Hepatocyte (in vitro differentiated cells): ENCODE measurements at regions not wholly inside any gene's neighbourhood (a gene's known extent, or its start where the extent isn't known, plus 50 kb on each side); places are given as distances from the start of the nearest gene placed in this dataset.
A peak's percentile ranks its signal among the peaks of the same experiment; 100 is the strongest.

ENCODE experiments used
- DNase-seq: peaks from one replicate; pipeline ENCODE4 v3.0.0-alpha.2; 2016; ENCODE audit warnings: low spot score
- H2AFZ ChIP-seq: fragments of 200-600 bp; sonication (generic); 2 replicates; pipeline ENCODE4 v1.6.0; 2016; ENCODE audit warnings: antibody characterized with exemption, mild to moderate bottlenecking
- H3K27ac ChIP-seq: fragments of 200-600 bp; sonication (generic); 2 replicates; pipeline ENCODE4 v1.5.1; 2016; ENCODE audit warnings: mild to moderate bottlenecking
- H3K27me3 ChIP-seq: fragments of 200-600 bp; sonication (generic); 2 replicates; pipeline ENCODE4 v1.6.1; 2016
- H3K36me3 ChIP-seq: fragments of 200-600 bp; sonication (generic); replicated peaks from 2 replicates; pipeline ENCODE4 v1.5.1; 2016; ENCODE audit warnings: low read depth; ENCODE audit not compliant: insufficient read depth
- H3K4me1 ChIP-seq: fragments of 200-600 bp; sonication (generic); 2 replicates; pipeline ENCODE4 v1.5.1; 2016; ENCODE audit warnings: mild to moderate bottlenecking, moderate library complexity; ENCODE audit not compliant: insufficient read depth
- H3K4me2 ChIP-seq: fragments of 200-600 bp; sonication (generic); 2 replicates; pipeline ENCODE4 v1.6.0; 2016
- H3K4me3 ChIP-seq: fragments of 200-600 bp; sonication (generic); 2 replicates; pipeline ENCODE4 v1.5.1; 2016; ENCODE audit warnings: mild to moderate bottlenecking
- H3K79me2 ChIP-seq: fragments of 200-600 bp; sonication (generic); 2 replicates; pipeline ENCODE4 v1.6.0; 2017; ENCODE audit warnings: mild to moderate bottlenecking
- H3K9me2 ChIP-seq: fragments of 200-600 bp; sonication (generic); replicated peaks from 2 replicates; pipeline ENCODE4 v1.6.0; 2017; ENCODE audit warnings: mild to moderate bottlenecking; ENCODE audit not compliant: insufficient read depth
- H3K9me3 ChIP-seq: fragments of 200-600 bp; sonication (generic); 2 replicates; pipeline ENCODE4 v1.5.1; 2016; ENCODE audit warnings: low read depth, mild to moderate bottlenecking
- H4K20me1 ChIP-seq: fragments of 200-600 bp; sonication (generic); 2 replicates; pipeline ENCODE4 v1.6.0; 2016; ENCODE audit warnings: mild to moderate bottlenecking; ENCODE audit not compliant: insufficient read depth, poor library complexity, severe bottlenecking
- EZH2 ChIP-seq: fragments of 200-600 bp; sonication (generic); IDR thresholded peaks from 2 replicates; pipeline ENCODE4 v1.6.1; 2016; ENCODE audit warnings: antibody characterized with exemption, mild to moderate bottlenecking, borderline replicate concordance
- EZH2phosphoT487 ChIP-seq: fragments of 200-600 bp; sonication (generic); IDR thresholded peaks from one replicate; pipeline ENCODE4 v1.6.1; 2018; ENCODE audit warnings: antibody characterized with exemption, mild to moderate bottlenecking, low read depth, moderate library complexity; ENCODE audit not compliant: unreplicated experiment, severe bottlenecking
- WGBS: methylation state at CpG from one replicate; pipeline ENCODE4 v1.1.6; 2016; ENCODE audit warnings: low lambda C conversion rate; ENCODE audit errors: missing lambda C conversion rate; 5-methylcytosine and 5-hydroxymethylcytosine counted together
- TF ChIP-seq, protein P1 (sequence below): fragments of 200-600 bp; sonication (generic); IDR thresholded peaks from 2 replicates; pipeline ENCODE4 v1.5.1; 2016; ENCODE audit warnings: antibody characterized with exemption, mild to moderate bottlenecking; ENCODE audit not compliant: poor library complexity

DNA sequence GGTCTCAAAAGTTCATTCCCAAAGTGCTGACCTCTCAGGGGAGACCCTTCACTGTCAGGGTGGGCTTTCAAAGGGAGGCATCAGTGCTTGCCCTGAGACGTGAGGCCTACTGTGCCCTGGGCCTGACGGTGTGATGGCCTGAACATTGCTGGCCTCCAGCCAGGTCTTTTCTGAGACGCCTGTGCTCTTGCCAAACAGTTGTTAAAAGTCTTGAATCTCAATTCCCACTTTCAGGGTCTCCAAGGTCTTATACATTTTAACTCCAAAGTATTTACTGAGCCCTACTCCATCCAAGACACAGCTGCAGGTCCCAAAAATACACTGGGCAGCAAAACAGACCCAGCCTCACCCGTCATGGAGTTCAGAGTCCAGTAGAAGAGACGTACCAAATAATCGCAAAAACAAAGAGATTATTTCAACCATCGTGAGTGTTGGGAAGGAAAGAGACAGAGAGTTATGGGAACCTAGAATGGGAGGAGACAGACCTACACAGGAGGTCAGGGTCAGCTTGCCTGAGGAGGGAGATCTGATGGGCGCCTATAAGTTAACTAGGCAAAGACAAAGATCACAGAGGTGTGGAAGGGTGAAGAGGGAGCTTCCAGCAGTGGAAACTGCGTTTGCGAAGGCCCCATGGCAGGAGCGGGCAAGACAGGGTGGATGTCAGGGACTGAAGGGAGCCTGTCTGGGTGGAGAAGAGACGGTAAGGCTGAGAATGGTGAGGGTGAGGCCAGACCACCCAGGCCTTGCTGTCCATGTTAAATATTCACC, 446.3 kb downstream of the PREX1 start:
- TF ChIP-seq, protein P1, sequence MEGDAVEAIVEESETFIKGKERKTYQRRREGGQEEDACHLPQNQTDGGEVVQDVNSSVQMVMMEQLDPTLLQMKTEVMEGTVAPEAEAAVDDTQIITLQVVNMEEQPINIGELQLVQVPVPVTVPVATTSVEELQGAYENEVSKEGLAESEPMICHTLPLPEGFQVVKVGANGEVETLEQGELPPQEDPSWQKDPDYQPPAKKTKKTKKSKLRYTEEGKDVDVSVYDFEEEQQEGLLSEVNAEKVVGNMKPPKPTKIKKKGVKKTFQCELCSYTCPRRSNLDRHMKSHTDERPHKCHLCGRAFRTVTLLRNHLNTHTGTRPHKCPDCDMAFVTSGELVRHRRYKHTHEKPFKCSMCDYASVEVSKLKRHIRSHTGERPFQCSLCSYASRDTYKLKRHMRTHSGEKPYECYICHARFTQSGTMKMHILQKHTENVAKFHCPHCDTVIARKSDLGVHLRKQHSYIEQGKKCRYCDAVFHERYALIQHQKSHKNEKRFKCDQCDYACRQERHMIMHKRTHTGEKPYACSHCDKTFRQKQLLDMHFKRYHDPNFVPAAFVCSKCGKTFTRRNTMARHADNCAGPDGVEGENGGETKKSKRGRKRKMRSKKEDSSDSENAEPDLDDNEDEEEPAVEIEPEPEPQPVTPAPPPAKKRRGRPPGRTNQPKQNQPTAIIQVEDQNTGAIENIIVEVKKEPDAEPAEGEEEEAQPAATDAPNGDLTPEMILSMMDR, result no peak
- TF ChIP-seq EZH2 (no peak), EZH2phosphoT487 (no peak)
- peaks cover 12% of the 10 kb centered on the region for H3K4me1 ChIP-seq
- H3K4me3 ChIP-seq, result no peak overlapping the region
- H3K79me2 ChIP-seq, result no peaks in the 10 kb centered on the region
- H3K27ac ChIP-seq, result peak overlapping the region; percentile 49
- DNase-seq, result no peak
- WGBS, result 60% methylated on average over 11 of the region's 12 CpGs
- no peaks in the 10 kb centered on the region for H3K27me3 ChIP-seq
- no peaks in the 10 kb centered on the region for H4K20me1 ChIP-seq
- H3K9me3 ChIP-seq, result no peaks in the 10 kb centered on the region
- H2AFZ ChIP-seq, result no peak overlapping the region
- no peaks in the 10 kb centered on the region for H3K36me3 ChIP-seq
- no peak overlapping the region for H3K4me2 ChIP-seq
- H3K9me2 ChIP-seq, result no peaks in the 10 kb centered on the region

DNA sequence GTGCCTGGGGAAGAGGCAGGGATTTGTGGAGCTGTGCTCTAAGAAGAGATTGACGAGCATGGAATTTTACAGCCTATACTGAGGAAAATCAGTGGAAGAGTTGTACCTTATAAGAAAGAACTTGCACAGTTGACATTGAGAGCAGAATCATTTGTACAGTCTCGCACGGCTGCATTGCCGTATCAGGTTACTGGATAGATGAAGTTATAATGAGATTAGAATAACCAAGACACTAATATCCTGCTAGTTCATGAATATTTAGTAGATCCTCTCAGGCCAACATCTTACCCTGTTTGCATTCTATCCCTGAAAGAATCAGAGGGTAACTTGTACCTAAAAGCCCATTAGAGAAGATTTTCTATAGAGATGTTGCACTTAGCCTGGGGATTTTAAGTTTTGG, 447.1 kb downstream of the PREX1 start:
- 76% methylated on average over 4 of the region's 4 CpGs for WGBS
- H3K36me3 ChIP-seq, result no peaks in the 10 kb centered on the region
- no peak overlapping the region for H3K4me3 ChIP-seq
- H3K4me1 ChIP-seq, result peaks cover 12% of the 10 kb centered on the region
- no peaks in the 10 kb centered on the region for H4K20me1 ChIP-seq
- H3K9me3 ChIP-seq, result no peaks in the 10 kb centered on the region
- H3K4me2 ChIP-seq, result no peak overlapping the region
- no peaks in the 10 kb centered on the region for H3K79me2 ChIP-seq
- H3K9me2 ChIP-seq, result no peaks in the 10 kb centered on the region
- no peak overlapping the region for H2AFZ ChIP-seq
- H3K27ac ChIP-seq, result peak overlapping the region; percentile 49
- no peak for TF ChIP-seq EZH2phosphoT487
- TF ChIP-seq, protein P1, result no peak
- TF ChIP-seq EZH2, result no peak
- no peak for DNase-seq
- H3K27me3 ChIP-seq, result no peaks in the 10 kb centered on the region

DNA sequence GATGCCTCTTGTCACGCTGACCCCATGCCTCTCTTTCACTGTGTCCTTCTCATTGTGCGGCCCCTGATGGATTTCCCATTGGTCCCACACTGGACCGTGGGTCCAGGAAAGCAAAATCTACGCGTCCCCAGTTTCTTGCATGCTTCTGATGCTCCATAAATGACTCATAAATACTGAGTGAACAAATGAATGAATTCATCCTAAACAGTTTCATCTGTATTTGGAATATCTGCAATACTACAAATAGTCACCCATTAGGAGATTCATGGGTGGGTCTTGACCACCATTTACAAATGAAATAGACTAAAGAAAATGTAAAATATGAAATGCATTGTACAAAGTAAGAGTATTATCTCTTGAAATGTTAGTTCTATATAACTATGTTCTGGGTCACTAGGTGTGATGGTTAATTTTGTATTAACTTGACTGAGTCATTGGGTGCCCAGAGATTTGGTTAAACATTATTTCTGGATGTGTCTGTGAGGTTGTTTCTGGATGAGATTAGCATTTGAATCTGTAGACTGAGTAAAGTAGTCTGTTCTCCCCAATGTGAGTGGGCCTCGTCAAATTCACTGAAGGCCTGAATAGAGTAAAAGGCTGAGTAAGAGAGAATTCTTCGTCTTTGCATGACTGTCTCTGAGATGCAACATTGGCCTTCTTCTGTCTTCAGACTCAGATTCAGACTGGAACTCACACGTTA, 448.7 kb downstream of the PREX1 start:
- DNase-seq, result no peak
- H3K9me2 ChIP-seq, result no peaks in the 10 kb centered on the region
- no peaks in the 10 kb centered on the region for H3K9me3 ChIP-seq
- H2AFZ ChIP-seq, result no peak overlapping the region
- 80% methylated on average over 8 of the region's 8 CpGs for WGBS
- H4K20me1 ChIP-seq, result no peaks in the 10 kb centered on the region
- H3K27me3 ChIP-seq, result no peaks in the 10 kb centered on the region
- H3K4me2 ChIP-seq, result no peak overlapping the region
- no peak overlapping the region for H3K4me3 ChIP-seq
- H3K27ac ChIP-seq, result no peak overlapping the region
- H3K4me1 ChIP-seq, result peaks cover 17% of the 10 kb centered on the region
- TF ChIP-seq, protein P1, result no peak
- TF ChIP-seq EZH2phosphoT487 (no peak), EZH2 (no peak)
- no peaks in the 10 kb centered on the region for H3K36me3 ChIP-seq
- H3K79me2 ChIP-seq, result no peaks in the 10 kb centered on the region
